ENCODE measurements at regions not wholly inside any gene's neighbourhood (a gene's known extent, or its start where the extent isn't known, plus 50 kb on each side); places are given as distances from the start of the nearest gene placed in this dataset.

DNA sequence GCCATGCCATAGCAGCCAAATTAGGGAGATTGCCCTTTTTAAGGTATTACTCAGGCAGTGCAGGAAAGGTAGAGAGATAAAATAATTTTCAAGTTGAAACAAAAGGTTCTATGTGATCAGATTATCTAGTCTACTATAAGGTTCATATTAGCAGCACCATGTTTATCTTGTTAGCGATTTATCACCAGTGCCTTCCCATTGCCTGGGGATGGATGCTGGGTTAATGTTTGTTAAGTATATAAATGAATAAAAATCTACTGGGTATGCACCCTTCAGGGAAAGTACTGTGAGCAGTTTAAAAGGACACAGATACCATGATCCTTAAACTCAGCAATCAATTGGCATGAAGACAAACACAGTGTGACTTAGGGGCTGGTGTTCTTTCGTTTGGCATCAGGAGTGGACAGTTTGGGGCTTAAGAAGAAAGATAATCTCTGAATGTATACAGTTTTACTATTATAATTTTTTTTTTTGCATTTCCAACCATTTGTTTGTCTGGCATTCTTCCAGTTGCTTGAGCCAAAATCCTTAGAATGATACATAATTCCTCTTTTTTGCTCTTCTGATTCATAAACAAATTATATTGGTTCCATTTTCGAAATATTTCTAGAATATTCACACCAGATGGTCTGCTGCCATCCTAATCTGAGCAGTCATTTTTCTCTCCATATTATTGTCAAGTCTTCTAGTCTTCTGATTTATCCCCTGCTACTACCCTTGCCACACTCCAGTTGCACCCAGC lies 512.8 kb upstream of the SLC8A1 start:
- TF ChIP-seq, protein P1, sequence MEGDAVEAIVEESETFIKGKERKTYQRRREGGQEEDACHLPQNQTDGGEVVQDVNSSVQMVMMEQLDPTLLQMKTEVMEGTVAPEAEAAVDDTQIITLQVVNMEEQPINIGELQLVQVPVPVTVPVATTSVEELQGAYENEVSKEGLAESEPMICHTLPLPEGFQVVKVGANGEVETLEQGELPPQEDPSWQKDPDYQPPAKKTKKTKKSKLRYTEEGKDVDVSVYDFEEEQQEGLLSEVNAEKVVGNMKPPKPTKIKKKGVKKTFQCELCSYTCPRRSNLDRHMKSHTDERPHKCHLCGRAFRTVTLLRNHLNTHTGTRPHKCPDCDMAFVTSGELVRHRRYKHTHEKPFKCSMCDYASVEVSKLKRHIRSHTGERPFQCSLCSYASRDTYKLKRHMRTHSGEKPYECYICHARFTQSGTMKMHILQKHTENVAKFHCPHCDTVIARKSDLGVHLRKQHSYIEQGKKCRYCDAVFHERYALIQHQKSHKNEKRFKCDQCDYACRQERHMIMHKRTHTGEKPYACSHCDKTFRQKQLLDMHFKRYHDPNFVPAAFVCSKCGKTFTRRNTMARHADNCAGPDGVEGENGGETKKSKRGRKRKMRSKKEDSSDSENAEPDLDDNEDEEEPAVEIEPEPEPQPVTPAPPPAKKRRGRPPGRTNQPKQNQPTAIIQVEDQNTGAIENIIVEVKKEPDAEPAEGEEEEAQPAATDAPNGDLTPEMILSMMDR (IDR thresholded peaks at IDR 0.05), result no peak
- TF ChIP-seq POLR2AphosphoS5 (IDR thresholded peaks at IDR 0.05) (no peak), POLR2A (IDR thresholded peaks at IDR 0.05) (no peak), EP300 (IDR thresholded peaks at IDR 0.05) (no peak)

Measured in stomach (tissue), 4 donors.